HG03378 (cell line): ENCODE measurements at regions not wholly inside any gene's neighbourhood (a gene's known extent, or its start where the extent isn't known, plus 50 kb on each side); places are given as distances from the start of the nearest gene placed in this dataset.

Experiments used
- ATAC-seq: cut with Tn5 transposase; IDR thresholded peaks from one replicate; pipeline ENCODE4 v1.9.1; 2021; ENCODE audit warnings: mild to moderate bottlenecking, moderate library complexity; ENCODE audit not compliant: unreplicated experiment

DNA sequence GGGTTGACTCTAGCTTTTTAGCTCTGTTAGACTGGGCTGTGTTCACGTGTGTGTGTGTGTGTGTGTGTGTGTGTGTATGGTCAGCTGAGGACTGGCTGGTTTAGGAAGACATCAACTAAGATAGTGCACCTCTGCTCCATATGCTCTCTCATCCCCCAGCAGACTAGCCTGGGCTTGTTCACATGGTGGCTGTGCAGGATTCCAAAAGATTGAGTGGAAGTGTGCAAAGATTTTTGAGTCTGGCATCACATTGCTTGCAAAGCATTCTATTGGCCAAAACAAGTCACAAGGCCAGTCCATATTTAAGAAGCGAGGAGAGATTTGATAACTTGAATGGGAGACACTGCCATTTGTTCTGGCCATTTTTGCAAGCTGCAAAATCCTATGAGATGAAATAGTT lies 79.7 kb upstream of the C11orf87 start:
- no peak for ATAC-seq

DNA sequence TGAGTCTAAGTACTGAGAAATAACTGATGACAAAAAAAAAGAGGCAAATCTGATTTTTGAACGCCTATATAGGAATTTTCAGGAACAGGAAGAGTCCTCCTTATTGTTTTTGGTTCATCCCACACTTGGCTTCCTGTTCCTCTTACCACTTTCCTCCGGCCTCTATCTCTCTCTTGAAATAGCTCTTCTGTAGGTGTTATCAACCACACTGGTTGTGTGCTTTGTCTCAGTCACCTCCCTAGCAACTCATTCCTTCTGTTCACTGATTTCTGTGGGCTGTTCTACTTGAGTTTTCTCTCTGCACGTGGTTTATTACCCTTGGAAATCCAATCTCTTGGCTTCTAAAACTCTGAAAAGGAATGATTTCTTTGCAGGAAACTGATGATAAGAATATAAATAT lies 78.7 kb upstream of the C11orf87 start:
- ATAC-seq: no peak

DNA sequence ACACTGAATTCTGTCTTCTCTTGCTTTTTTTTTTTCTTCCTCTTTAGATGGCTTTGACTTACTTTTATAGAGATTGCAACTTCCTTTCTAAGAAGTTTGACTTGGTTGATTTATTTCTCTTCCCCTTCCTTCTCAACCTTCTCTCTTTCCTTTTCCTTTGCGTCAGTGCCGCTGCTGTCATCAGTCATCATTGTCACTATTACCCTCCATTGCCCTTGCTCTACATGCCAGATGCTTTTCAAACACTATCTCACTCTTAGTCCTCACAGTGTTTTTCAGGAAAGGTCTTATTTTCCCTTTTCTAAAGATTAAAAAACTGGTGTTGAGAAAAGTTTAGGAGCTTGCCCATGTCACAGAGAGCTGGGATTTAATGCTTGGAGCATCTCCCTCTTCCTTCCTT lies 74.7 kb upstream of the C11orf87 start:
- no peak for ATAC-seq

DNA sequence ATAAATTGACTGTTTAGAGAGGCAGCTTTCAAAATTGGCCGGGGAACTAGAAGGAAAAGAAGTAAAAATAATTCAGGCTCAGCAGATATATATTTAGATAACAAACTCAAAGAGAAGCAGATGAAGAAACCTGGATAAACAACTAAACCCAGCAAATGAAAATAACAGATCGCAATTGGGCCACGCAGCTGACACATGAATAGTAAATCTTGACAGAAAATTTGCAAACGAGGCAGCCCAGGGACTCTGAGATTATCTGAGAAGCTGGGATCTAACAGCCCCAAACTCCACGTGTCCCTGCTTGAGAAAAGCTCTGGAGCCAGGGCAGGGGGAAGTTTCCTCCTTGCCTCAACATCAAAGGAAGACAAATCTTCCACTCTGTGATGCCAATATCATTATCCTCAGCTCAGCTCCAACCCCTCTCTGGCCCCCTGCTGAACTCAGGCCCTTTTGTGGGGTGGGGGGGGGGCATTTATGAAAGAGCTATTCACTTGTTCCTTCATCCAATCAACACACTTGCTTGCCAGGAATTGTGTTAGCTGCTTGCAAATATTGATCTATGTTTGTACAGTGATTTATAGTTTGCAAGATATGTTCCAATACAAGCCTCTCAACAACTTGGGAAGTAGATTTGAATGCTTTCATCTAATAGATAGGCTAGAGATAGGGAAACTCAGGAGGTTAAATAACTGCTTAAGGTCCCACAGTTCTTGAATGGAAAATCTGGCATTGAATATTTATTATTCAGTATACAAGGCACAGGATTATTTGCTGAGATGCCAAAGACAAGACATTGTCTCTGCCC lies 72.5 kb upstream of the C11orf87 start:
- no peak for ATAC-seq

DNA sequence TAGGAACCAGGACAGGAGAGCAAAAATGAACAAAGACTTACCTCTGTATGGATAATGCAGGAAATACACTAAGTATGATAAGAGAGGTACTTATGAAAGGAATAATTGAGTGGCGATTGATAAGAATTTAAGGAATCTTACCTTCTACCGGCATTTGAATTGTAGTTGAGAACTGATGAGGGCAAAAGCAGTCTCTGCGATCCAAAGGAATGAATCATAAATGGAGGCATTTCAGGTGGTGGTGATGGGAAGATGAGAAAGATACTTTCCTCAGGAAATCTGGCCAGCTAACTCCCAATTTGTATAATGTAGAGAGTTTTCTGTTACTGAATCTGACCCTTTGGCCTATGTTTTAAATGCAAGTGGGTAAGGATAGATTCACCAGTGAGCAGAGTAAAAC lies 71.9 kb upstream of the C11orf87 start:
- ATAC-seq: no peak

DNA sequence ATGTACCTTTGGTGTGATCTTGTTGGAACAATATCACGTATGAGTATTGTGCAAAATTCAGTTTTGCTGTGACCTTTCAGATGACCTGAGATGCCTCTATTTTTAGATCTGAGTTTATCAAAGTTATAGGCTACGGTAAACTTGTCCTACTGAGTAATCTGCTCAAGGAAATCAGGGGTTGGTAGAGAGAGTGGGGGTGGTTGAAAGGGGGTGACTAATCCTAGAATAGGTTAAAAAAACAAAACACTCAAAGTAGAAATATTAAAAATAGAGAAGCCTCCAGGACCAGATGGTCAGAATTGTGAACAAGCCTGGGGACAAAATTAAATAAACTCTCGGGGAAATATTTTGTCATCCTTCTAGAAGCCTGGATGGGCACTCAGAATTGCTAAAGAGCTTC lies 59.9 kb upstream of the C11orf87 start:
- ATAC-seq: no peak

DNA sequence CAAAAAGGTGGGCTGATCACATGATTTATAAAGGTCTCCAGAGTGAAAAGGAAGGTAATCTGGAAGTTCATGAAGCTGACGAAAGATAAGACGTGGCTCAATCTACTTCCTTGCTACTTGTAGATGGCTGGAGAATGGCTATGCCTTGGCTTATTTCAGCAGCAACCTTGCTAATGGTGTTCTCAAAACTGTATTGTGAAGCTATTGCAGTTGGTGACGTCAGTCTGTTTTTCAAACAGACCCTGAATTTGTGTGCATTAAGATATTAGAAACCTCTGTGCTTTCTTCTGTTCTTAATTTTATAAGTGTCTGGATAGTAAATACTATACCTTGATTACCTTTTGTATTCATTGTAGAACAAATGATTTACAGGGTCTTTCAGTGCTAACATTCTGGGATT lies 58.3 kb upstream of the C11orf87 start:
- no peak for ATAC-seq

DNA sequence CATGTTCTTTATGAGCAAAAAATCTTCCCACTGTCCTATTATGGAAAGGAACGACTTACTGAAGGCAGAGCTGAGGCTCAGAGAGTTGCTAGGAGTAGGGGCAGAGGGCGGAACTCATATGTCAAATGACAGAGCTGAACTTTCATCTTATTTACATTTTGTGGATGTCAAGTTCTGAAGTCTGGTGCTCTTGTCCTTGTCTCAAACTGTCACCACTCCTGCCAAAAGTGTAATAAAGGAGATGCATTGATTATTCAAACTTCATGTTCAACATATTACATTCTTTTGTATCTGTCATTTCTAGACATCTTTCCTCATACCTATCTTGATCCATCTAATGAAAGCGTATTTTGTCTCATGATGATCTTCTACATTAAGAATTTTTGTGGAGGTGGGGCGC lies 57.1 kb upstream of the C11orf87 start:
- no peak for ATAC-seq

DNA sequence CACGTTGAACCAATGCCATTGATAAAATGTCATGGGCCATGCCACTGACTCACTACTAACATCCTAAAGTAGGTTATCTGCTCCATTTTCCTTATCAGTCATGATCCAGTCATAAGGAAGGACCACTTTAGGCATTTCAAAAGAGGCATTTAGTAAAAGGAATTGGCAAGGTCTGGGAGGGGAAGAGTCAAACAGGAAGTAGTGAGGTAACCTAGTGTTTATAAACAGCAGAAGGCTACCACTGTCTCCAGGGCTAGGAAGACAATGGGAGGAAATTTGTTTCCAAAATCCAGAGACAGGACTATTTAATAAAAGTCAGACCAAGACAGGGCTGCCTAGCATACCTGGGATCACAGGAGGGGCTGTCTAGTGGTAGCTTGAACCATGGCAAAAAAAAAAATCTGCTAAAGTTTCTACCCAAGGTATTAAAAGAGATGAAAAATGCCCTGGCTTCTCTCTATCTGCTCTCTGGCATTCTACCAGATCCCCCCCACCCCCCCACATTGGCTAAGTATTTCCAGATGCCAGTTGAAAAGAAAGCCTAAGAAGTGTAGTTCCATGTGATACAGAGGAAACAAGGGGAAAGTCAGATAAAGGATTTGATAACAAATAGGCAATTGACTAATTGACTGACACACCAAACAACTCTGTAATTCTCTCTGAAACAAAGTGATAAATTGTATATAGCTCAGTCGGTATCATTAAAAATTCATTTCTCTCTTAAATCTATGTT lies 50.4 kb upstream of the C11orf87 start:
- ATAC-seq: no peak
